Activated CD4-positive, CD25-positive, alpha-beta regulatory T cell (primary cell): ENCODE measurements at regions not wholly inside any gene's neighbourhood (a gene's known extent, or its start where the extent isn't known, plus 50 kb on each side); places are given as distances from the start of the nearest gene placed in this dataset.

Source experiments
- DNase-seq, 4 experiments: peaks; one replicate each; lab custom pipeline; 2025; lab: John Stamatoyannopoulos, UW

DNA sequence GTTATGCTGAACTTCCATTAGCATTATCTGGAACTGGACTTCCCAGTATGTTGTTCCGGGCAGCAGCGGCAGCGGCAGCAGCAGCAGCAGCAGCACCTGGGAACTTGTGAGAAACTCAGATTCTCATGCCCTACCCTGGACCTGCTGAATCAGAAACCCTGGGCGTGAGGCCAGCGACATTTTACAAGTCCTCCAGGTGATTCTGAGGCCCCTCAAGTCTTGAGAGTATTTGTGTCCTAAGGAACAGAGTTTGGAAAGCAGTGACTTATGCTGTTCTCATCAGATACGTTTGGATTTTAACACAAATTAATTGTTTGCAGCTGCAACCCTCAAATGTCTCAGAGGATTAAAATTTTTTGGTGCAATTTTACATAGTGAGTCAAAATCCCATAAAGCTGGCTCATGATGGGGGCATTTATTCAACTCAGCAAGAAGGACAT lies 157.2 kb upstream of the KAZN start:
- DNase-seq: no peak

DNA sequence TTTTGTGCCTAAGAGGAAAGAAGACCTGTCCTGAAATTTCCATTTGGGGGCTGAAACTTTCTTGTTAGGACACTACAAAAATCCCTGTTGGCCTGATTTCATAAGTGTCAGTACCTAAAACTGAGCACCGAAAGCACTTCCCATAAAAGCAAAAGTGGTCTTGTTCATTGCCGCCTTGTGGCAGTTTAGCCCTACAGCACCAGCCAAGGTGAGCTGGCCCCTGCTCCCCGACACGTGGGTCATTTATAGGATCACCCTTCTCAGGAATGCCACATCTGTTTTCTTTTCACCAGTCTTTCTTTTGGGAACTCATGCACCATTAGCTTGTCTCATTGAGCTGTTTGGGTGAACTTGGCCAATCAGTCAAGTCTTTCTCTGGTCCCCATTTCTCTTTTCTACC lies 155.8 kb upstream of the KAZN start:
- no peak for DNase-seq

- no peak for DNase-seq
Measured at GRCh38 chr1:14443164-14443787, 155.2 kb upstream of the KAZN start.

- DNase-seq: no peak
Measured at GRCh38 chr1:14451217-14451616, 147.3 kb upstream of the KAZN start.

DNA sequence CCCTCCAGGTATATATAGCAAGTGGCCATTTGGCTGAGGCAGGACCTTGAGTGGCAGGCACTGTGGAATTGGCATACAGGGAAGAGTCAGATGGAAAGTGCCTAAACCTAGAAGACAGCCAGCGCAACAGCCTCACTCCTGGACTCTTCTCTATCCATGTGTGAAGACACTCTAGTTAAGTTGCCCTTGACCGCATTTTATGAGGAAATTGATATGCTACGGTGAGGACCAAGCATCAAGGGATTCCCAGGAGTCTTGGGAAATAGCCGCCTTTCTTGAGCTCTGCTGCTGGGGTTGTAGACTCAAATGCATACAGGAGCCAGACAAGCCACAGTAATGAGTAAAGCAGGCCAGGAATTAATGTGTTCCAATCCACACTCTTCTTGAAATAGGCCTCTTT lies 145.9 kb upstream of the KAZN start:
- no peak for DNase-seq

GRCh38 chr1:14460173-14460572 lies 138.3 kb upstream of the KAZN start:
- DNase-seq: no peak

DNA sequence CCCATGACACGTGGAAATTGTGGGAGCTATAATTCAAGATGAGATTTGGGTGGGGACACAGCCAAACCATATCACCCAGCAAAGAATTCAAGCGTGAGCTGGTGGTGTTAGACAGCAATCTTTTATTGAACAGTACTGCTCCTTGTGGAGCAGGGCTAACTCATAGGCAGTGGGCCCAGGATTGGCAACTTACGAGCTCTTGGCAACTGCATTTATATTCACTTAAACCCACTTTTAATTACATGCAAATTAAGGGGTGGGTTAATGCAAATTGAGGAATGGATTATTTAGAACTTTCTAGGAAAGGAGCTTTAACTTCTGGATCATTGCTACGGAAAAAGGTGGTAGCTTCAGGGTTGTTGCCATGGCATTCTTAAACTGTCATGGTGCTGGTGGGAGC lies 135.6 kb upstream of the KAZN start:
- DNase-seq: no peak

DNA sequence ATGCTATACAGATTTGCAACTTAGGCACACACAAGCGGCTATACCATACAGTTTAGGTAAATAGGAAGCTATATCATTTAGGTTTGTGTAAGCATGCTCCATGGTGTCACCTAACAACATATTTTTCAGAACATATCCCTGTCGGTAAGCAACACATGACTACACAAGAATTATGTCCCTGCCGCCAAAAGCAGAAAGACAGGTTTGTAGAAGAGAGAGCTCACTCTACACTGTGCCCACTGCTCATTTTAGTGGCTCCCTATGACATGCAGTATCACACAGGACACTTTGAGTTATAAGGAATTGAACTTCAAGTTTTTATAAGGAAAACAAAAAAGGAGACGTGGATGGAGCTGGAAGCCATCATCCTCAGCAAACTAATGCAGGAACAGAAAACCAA lies 132.5 kb upstream of the KAZN start:
- no peak for DNase-seq

DNA sequence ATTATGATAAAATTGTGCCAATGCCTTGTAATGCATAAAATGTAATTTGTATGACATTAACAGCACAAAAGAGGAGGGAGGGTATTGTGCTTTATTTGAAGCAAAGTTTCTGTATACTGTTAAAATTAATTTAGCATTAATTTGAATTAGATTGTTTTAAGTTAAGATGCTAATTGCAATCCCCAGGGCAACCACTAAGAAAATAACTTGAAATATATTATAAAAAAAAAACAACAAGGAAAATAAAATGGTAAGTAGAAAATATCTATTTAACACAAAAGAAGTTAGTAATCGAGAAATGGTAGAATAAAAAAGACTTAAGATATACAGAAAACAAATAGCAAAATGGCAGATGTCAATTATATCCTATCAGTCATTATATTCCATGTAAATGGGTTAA lies 131.4 kb upstream of the KAZN start:
- DNase-seq: no peak

DNA sequence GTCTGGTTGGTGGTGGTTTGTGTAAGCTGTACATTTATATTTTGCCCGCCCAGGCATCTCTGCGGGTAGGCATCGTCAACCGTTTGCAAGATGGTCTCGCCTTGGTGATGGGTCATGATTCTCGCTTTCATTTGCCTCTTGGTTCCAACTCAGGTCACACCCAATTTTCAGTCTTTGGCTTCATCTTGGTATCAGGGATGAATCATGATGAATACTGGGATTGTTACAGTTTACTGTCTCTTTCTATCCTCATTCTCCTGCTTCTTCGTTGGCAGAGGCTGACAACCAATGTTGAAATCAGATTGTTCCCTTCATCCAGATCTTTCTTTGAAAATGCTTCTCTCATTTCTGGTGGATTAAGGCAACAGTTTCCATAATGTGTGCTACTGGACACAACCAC lies 129.7 kb upstream of the KAZN start:
- no peak for DNase-seq

GRCh38 chr1:14470802-14471201 lies 127.7 kb upstream of the KAZN start:
- DNase-seq: no peak

DNA sequence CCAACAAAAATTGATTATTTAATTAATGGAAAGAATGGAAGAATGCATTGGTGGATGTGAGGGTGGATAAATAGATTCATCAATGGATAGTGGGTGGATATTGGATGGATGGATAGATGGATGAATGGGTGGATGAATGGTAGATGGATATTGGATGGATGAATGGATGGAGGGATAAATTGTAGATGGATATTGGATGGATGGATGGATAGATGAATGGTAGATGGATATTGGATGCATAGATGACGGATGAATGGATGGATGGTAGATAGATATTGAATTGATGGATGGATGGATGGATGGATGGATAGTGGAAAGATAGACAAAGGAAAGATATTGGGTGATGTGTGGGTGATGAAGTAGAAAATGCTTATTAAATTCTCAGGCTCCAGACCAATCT lies 123.6 kb upstream of the KAZN start:
- no peak for DNase-seq

GRCh38 chr1:14476170-14476955 lies 122.1 kb upstream of the KAZN start:
- DNase-seq: no peak

DNA sequence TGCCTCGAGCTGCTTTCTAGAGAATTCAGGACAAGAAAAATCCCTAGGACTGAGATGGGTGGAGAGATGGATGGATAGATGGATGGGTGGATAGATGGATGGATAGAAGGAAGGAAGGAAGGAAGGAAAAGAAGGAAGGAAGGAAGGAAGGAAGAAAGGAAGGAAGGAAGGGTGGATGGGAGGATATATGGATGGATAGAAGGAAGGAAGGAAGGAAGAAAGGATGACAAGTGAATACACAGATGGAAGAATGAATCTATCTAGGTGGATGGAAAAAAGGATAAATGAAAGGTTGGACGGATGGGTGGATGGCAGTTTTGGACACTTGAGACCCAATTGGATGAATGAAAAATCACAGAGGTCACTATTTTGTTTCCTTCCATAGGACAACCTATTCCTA lies 120.4 kb upstream of the KAZN start:
- DNase-seq: no peak

DNA sequence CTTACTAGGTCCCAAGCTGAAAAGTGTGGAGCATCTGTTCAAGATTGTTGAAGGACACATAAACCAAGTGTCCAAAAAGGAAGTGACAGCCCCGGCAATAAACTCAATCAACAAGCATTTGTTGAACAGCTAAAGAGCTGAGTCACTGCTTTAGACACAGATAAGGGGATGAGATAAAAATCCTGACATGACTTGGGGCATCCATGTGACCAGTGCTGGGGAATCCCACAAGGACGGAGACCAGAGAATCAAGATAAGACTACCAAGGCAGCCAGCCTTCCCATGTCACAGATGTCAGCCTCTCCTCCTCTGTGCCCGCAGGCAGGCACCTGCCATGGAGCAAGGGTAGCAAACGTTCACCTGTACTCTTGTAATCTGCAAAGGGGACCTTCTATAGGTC lies 118.6 kb upstream of the KAZN start:
- no peak for DNase-seq

- DNase-seq: no peak
Measured at GRCh38 chr1:14482784-14483450, 115.6 kb upstream of the KAZN start.

DNA sequence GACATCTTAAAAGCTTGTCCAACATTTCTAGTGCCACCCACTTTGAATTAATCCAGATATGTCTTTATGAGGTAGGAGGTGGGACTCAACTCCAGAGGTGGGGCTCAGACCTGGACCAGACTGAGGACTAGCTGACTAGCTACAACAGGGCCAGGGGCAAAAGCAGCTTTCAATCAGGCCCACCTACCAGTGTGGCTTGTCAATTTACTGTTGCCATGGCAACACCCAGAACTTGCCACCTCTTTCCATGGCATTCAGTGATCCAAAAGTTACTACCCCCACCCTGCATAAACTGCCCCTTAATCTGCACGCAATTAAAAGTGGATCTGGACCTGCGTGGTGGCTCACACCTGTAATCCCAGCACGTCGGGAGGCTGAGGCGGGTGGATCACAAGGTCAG lies 113.2 kb upstream of the KAZN start:
- no peak for DNase-seq

GRCh38 chr1:14486401-14487201 lies 111.9 kb upstream of the KAZN start:
- DNase-seq: no peak

DNA sequence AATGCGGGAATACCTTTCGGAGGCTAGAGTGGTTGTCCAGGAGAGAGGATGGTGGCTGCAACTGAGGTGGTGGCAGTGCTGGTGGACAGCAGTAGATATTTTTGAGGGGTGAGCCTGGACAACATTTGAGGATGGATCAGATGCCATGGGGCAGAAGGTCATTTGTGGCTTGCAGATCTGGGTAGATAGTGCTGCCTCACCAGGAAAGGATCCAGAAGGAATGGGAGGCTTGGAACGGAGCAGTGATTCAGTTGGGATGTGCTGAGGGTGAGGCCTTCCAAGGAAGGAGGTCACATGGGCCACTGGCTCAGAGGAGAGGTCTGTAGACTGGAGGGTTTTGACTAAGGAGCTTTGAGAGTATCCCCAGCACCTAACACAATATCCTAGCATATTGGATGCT lies 110.8 kb upstream of the KAZN start:
- no peak for DNase-seq

GRCh38 chr1:14494911-14495310 lies 103.6 kb upstream of the KAZN start:
- no peak for DNase-seq

DNA sequence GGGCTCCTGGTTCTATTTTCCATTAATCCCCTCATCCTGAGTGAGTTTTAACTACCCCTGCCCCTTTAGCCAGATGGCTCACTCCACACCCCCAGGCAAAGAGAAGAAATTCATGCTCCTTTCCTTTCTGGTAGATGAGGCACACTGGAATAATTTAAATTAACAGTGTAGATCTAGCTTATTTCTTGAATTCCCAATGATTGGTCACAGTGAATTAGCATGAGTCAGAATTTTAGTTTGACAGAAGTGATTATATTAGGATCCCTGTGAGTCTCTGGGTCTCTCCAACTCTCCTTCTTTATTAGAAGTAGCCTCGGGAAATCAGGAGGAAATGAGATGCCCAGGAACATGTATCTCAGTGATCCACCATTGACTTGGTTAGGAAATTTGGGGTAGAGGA lies 103.1 kb upstream of the KAZN start:
- DNase-seq: no peak

- DNase-seq: no peak
Measured at GRCh38 chr1:14495996-14496395, 102.5 kb upstream of the KAZN start.

GRCh38 chr1:14498839-14499238 lies 99.6 kb upstream of the KAZN start:
- no peak for DNase-seq
